Progenitor cell of endocrine pancreas (in vitro differentiated cells): ENCODE measurements at regions not wholly inside any gene's neighbourhood (a gene's known extent, or its start where the extent isn't known, plus 50 kb on each side); places are given as distances from the start of the nearest gene placed in this dataset.
"Not testable (repeated sequence)": the region's sequence is repeated elsewhere in the genome, so short reads cannot be mapped to it uniquely, and the experiment has no call there.

Experiments
- DNase-seq: peaks from one replicate; pipeline ENCODE4 v3.0.0; 2021; ENCODE audit warnings: low spot score; ENCODE audit not compliant: unreplicated experiment
- H3K27ac Mint-ChIP-seq: 2 replicates; pipeline ENCODE4 v1.8.0; 2021; ENCODE audit warnings: mild to moderate bottlenecking, moderate library complexity, mixed read lengths
- H3K27me3 Mint-ChIP-seq: 2 replicates; pipeline ENCODE4 v1.8.0; 2021; ENCODE audit warnings: mixed read lengths
- H3K36me3 Mint-ChIP-seq: 2 replicates; pipeline ENCODE4 v1.8.0; 2022; ENCODE audit warnings: mixed read lengths; ENCODE audit not compliant: insufficient read depth
- H3K4me1 Mint-ChIP-seq: 2 replicates; pipeline ENCODE4 v1.8.0; 2021; ENCODE audit warnings: low read depth, mixed read lengths
- H3K4me3 Mint-ChIP-seq: 2 replicates; pipeline ENCODE4 v1.8.0; 2021; ENCODE audit warnings: low read depth, mild to moderate bottlenecking, moderate library complexity, mixed read lengths
- H3K9me3 Mint-ChIP-seq: 2 replicates; pipeline ENCODE4 v1.8.0; 2021; ENCODE audit warnings: low read depth, mixed read lengths
- CTCF ChIP-seq: fragments of 200-600 bp; sonication (generic); IDR thresholded peaks from one replicate; pipeline ENCODE4 v1.5.0; 2021; ENCODE audit warnings: antibody characterized with exemption, mild to moderate bottlenecking; ENCODE audit not compliant: unreplicated experiment

DNA sequence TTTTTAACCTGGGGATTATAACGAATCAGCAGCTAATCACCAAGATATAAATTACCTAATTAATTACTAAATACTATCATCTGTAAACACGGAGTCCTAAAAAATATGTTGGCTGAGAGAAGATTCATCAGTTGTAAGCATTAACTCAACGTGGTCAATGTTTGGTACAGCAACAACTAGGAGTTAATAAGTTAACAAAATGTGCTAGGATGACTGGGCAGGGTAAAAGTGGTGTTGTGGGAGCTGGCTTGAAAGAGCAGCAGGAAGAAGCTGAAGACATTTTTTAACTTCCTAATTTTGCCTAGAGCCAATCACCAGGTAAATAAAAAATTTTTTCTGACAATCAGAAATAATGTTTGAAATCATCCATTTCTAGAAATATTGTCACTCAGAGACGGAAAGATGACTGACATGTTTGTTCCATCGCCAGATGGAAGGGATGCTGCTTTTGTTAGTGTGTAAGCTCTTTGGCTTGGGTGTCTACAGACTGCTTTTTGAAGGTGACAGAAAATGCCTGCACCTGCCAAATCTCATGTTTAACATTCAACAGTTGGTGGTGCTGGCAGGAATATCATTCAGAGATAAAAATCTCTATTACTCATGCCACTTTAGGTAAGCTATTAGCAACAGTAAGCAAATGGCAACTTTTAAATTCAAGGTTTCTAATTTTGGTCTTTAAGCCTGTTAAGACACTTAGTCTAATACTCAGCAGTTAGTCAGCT is 1126.9 kb downstream of the STPG2 start:
- no peak for TF ChIP-seq CTCF
- Mint-ChIP-seq H3K4me3 (no peak overlapping the region), H3K36me3 (no peaks in the 10 kb centered on the region), H3K27ac (no peak overlapping the region), H3K27me3 (no peaks in the 10 kb centered on the region), H3K4me1 (peaks cover 8% of the 10 kb centered on the region), H3K9me3 (no peaks in the 10 kb centered on the region)
- DNase-seq, result no peak

- no peaks in the 10 kb centered on the region for H3K36me3 Mint-ChIP-seq
- H3K27ac Mint-ChIP-seq, result no peak overlapping the region
- H3K4me3 Mint-ChIP-seq, result no peak overlapping the region
- H3K9me3 Mint-ChIP-seq, result no peaks in the 10 kb centered on the region
- peaks cover 10% of the 10 kb centered on the region for H3K4me1 Mint-ChIP-seq
- H3K27me3 Mint-ChIP-seq, result no peaks in the 10 kb centered on the region
- no peak for DNase-seq
- no peak for TF ChIP-seq CTCF
Observed at GRCh38 chr4:97027728-97028410, 1115.4 kb downstream of the STPG2 start.

GRCh38 chr4:97028785-97029184 is 1114.5 kb downstream of the STPG2 start:
- no peak overlapping the region for H3K27ac Mint-ChIP-seq
- H3K9me3 Mint-ChIP-seq, result no peaks in the 10 kb centered on the region
- no peaks in the 10 kb centered on the region for H3K27me3 Mint-ChIP-seq
- no peaks in the 10 kb centered on the region for H3K36me3 Mint-ChIP-seq
- no peak for TF ChIP-seq CTCF
- no peak overlapping the region for H3K4me3 Mint-ChIP-seq
- DNase-seq, result no peak
- peaks cover 10% of the 10 kb centered on the region for H3K4me1 Mint-ChIP-seq

- H3K9me3 Mint-ChIP-seq, H3K36me3 Mint-ChIP-seq, H3K27me3 Mint-ChIP-seq, H3K4me1 Mint-ChIP-seq, DNase-seq: not testable (repeated sequence)
- Mint-ChIP-seq H3K27ac (peak overlapping the region; percentile 49), H3K4me3 (peak overlapping the region; percentile 38)
Observed at GRCh38 chr4:97037411-97038145, 1105.7 kb downstream of the STPG2 start.

DNA sequence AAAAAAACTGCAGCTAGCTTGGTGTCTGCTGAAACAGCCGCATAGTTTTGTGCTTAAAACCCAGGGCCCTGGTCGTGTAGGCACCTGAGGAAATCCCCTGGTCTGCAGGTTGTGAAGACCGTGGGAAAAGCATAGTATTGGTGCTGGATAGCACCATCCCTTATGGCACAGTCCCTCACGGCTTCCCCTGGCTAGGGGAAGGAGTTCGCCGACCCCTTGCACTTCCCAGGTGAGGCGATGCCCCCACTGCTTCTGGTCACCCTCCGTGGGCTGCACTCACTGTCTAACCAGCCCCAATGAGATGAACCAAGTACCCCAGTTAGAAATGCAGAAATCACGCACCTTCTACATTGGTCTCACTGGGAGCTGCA is 1105.1 kb downstream of the STPG2 start:
- no peaks in the 10 kb centered on the region for H3K9me3 Mint-ChIP-seq
- H3K27me3 Mint-ChIP-seq, result no peaks in the 10 kb centered on the region
- peak overlapping the region; percentile 38 for H3K4me3 Mint-ChIP-seq
- no peak for TF ChIP-seq CTCF
- peaks cover 3% of the 10 kb centered on the region for H3K4me1 Mint-ChIP-seq
- DNase-seq, result no peak
- H3K27ac Mint-ChIP-seq, result peak overlapping the region; percentile 49
- H3K36me3 Mint-ChIP-seq, result no peaks in the 10 kb centered on the region
